ENCODE measurements at regions not wholly inside any gene's neighbourhood (a gene's known extent, or its start where the extent isn't known, plus 50 kb on each side); places are given as distances from the start of the nearest gene placed in this dataset.

DNA sequence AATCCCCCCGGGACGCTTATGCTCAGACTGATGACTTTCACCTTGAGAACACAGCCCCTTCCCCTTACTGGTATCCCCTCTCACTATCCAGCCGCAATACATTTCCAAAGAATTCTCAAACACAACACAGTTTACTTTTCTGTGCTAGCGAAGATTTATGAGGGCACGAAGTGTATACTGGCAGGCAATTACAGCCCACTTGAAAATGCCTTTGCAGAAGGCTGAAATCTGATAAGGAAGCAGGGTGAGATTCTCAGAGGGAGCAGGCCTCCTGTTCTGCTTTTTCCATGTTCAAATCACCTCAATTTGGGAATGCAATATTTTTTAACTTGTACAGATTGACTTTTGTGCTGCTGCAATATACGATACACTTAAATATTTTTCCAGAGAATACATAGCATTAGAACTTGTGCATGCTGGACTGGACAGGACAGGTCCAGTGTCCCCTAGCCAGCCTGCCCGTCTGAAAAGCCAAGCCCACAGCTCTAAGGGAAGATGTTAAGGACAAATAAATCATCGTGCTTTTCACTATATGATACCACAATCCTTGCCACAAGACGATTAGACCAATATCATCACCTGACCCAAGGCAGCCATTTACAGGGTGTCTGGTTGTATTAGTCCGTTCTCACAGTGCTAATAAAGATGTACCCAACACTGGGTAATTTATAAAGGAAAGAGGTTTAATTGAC, 262.1 kb downstream of the EPHA4 start:
- no peak for DNase-seq

DNA sequence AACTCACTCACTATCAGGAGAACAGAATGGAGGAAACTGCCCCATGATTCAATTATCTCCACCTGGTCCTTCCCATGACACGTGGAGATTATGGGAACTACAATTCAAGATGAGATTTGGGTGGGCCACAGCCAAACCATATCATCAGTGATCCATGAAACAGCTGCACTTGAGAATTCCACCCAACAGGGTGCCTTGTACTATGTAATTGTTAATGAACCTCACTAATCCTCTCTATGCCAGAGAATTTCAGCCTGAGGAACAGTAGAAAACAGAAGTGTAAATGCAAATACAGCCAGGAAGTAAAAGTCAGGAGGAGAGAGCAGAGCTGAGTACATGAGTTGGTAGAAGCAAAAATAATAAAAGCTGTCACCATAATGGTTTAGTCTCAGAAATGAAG, 261.4 kb downstream of the EPHA4 start:
- DNase-seq = no peak

DNA sequence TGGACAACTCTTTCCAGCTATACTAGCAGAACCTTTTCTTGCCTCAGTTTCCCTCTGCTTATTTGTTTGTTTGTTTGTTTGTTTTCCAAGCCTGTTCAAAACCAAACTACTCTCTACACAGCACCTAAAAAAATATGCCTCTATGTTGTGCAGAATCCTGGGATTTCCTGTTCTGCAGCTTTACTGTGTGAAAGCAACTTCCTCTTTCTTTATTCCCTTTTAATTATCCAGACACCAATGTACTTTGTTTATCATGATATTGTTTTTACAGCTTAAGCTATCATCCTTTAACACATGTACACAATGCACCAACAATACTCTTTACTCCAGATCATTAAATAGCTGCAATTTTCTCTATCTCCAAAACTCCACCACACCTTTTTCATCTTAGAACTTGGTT, 259.5 kb downstream of the EPHA4 start:
- DNase-seq = no peak

DNA sequence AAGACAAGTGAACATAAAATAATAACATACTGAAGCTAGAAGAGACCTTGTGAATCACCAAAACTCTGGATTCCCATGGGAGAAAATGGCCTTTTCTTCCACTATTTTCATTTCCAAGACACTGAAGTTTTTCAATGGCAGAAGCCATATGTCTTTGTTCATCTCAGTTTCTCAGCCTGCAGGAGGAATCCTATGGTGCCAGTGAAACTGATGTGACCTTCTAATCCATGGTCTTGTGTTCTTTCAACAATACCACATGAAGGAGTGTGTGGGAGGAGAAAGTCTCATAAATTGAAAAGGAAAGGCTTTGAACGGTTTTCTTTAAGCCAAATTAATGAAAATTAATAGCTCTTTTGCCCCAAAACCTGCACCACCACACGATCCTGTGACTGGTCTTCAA, 257.3 kb downstream of the EPHA4 start:
- no peak for DNase-seq

DNA sequence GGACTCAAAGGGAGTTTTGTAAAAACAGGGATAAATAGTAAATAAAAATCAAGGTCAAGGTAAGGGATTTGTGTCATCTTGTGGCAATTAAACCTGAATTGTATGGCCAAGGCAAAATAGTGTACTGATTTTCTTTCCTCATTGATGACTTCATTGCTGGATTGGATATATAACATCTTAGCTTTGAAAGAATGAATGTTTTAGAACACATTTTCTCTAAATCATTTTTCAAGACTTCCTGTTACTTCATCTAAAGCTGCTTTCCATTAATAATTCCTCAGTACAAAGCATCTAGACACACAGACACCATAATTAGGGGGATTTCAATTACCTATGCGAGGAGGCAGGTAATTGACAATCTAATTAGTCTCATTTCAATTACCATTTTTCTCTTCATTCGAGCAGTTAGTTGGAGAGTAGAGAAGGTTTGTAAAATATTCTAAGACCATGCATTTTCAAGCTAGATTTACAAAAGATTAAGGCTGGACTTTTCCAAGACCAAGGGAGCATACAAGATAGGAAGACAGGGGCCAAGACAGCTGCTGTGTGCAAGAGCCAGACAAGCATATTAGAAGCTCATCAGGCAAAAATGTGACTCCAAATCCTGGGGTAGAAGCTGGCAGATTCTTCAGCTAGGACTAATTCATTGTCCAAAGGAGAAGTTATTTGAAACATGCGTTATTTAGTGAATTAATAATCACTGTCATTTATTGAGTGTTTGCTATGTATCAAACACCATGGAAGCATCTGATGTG, 253.6 kb downstream of the EPHA4 start:
- no peak for DNase-seq

DNA sequence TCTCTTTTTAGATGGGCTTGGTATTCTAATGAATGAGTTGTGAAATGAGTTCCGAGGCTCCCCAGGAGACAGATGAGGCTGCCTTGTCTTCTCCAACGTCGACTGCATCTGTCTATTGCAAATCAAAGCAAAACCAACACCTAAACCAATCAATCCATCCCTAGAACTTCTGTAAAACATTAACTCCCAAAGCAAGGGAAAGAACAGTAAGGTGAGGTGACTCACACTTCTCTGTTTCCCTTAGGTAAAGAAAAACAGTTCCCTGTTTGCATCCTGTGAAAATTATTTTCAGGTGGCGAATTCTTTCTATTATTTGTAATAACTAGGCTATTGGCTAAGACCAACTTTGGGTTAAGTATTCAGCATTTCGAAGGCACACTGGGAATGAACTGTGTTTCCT, 249.4 kb downstream of the EPHA4 start:
- no peak for DNase-seq

DNA sequence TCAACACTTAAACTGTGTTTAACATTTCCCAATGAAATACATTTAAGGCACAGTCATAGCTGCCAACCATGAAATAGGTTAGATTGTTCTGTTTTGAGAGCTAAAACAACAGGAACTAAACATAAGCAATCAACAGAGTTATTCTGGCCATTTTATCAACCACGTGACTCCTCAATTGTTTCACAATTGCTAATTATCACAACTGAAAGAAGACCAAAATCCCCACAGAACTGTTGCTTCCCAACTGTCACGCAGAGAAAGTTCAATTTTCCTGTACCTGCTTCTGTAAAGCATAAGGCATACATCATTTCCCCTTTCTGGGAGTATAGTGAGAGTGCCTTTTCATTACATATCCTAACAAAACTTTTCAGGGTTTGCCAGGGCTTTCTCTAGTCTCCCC, 248.6 kb downstream of the EPHA4 start:
- DNase-seq = no peak

DNA sequence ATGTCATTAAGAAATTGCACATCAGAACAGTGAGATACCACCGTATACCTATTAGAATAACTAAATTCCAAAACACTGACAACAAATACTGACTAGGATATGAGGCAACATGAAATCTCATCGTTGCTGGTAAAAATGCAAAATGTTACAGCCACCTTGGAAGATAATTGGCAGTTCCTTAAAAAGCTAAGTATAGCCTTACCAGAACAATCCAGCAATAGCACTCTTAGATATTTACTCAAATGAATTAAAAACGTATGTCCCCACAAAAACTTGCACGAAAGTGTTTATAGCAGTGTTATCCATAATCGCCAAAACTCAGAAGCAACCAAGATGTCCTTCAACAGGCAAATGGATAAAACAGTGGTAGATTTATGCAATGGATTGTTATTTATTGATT, 241.7 kb downstream of the EPHA4 start:
- no peak for DNase-seq

DNA sequence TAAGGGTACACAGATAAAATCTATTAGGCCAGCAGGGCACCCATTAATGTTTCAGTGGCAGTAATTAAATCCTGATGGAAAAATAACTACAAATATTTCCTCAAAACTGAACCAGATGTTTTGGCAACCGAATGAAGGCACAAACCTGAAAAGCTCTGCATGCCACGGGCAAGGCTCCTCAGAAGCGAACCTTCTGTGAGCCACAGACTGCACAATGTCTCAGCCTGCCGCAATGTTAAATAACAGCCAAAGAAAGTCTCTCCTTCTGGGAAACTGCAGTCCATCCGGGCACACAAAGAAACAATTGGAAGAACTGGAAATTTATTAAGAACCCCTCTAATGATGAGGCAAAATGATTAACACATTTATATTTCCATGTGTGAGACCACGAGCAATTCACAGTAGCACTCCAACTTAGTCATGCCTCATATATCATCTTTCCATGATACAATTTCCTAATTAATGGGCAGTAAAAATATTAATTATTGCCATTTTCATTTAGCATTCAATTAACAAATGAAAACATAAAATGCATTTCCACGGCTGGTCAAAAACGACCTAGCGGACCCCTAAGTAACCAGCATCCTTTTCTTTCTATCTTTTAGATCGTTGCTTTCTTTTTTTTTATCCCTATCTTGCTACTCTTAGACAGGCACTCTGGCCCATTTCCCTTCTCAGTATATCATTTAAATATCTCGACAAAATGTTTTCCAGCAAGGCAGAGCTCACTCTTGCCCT, 237.5 kb downstream of the EPHA4 start:
- DNase-seq = no peak

DNA sequence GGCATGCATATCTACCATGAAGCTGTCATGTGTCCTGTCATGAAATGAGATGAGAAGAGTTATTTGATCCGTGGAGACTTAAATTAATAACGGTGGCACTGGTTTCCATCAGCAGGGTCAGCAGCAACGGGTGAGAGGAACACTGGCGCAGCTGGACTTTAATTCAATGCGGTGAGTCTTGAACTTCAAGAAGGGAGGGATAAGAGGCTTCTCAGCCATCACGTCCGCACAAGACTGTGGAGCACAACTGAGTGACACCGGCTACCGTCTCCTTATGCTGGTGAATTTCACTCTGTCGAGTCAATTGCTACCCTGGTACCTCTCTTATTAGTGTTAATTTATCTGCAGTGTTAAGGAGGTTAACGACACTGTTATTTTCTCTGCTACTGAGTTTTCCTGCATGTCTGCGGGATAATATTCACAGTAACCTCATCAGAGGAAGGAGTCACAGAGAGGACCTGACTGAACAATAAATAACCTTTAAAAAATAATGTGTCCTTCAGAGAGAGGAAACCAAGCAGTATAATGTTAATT, 236.8 kb downstream of the EPHA4 start:
- DNase-seq = no peak

DNA sequence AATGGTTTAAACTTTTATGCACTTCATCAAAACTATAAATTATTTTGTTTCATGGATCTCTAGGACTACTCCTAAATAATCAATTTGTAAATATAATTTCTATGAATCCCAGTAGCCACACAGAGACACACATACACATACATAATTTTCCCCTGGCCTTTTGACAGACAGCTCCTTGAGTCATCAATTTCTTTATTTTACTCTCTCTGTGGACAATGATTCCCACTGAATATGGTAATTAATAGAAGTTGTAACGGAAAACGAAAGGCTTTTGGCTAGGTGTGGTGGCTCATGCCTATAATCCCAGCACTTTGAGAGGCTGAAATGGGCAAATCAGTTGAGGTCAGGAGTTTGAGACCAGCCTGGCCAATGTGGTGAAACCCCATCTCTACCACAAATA, 235.1 kb downstream of the EPHA4 start:
- DNase-seq = no peak

DNA sequence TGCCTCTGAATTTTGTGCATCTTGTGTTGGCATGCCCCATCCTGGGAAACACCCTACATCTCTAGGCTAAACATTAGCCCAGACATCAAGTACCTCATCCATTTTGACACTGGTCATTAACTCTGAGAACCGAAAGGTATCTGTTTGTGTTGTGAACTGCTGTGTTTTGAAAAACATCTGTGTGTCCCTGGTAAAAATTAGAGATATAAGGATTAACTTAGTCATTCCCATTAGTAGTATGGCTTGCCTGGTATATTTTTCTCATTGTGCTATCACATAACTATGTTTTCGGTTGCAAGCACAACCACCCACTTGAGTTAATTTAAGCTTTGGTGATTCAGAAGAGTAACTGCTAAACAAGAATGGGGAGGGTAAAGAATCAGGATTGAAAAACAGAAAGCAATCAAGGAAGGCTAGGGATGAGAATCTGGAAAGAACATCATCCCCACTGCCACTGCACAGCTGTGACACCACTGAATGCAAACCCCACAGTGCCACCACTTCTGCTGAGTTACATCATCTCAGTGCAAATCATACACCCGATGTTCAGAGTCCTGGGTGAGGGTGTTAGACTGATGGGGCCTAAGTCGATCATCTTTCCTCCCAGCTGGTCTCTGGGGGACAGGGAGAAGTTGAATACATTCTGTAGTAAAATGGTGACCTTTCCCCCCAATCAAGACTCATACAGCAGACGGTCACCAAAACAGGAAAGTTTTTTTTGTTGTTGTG, 234.0 kb downstream of the EPHA4 start:
- DNase-seq = no peak

DNA sequence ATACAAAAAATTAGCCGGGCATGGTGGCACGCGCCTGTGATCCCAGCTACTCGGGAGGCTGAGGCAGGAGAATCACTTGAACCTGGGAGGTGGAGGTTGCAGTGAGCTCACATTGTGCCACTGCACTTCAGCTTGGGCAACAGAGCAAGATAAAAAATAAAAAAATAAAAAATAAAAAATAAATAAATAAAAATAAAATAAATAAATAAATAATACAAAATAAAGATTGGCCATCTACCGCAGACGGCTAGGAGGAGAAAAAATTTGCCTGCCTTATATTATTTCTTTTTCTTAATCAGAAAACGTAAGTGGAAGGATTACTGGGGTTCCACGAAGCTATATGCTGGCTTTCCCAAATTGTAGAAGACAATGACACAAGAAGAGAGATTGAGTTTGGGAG, 229.7 kb downstream of the EPHA4 start:
- DNase-seq = no peak

DNA sequence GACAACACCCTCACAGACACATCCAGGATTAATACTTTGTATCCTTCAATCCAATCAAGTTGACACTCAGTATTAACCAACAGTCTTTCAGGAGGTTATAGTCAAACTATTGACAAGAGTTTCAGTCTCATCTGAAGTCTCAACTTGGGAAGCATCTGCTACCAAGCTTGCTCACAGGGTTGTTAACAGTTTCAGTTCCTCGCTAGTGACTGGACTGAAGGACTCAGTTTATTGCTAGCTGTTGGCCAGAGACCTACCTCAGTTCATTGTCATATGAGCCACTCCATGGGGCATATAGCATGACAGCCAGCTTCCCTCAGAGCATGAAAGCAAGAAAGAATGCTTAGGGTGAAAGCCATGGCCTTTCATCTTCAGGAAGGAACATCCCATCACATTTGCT, 228.6 kb downstream of the EPHA4 start:
- DNase-seq = no peak

DNA sequence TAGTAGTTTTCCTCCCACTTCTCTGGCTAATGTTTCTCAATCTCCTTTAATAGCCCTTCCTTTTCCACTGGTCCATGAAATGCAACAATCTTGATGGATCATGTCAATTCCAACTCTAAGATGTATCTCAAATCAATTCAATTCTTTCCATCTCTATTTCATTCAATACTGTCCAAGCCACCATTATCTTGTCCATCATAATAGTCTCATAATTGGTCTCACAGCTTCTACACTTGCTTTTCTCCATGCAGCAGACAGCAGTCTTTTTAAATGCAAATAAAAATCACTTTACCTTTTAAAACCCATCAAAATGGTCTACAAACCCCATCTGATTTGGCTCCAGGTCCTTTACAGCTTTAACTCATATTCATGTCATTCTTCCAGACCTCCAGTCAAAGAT, 226.6 kb downstream of the EPHA4 start:
- DNase-seq = no peak

DNA sequence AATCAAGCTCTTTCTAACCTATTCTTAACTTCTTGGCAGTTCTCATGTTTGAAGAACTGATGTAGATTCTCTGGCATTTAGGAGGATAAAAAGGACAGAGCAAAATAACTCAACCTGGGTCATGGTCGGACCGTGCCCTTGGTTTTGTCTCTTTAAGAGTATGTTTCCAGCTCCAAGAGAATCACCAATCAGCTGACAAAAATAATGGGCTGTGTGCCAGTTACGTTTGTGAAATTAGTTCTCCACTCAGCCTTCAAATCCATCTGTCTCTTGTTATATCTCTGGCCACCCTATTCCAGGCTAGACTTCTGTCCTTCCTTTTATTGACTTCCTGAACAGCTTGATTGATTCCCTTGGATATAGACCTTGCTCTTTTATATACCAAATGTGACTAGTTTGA, 225.7 kb downstream of the EPHA4 start:
- DNase-seq = no peak

DNA sequence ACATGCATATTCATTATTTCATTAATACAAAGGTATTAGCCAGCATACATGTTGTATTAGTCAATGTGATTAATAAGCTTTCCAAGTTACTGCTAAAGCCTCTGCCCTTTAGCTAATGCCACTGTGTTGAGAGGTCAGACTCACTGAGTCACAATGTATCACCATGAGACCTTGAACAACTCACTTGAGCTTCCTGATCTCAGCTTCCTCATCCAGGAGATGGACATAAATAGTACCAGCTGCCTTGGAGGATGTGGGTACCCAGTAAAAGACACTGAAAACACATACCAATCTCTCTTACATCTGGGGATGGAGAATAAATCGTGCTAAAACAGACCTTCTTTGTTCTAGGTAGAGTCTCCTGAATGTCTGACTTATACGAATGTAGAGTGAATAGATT, 224.6 kb downstream of the EPHA4 start:
- DNase-seq = no peak

DNA sequence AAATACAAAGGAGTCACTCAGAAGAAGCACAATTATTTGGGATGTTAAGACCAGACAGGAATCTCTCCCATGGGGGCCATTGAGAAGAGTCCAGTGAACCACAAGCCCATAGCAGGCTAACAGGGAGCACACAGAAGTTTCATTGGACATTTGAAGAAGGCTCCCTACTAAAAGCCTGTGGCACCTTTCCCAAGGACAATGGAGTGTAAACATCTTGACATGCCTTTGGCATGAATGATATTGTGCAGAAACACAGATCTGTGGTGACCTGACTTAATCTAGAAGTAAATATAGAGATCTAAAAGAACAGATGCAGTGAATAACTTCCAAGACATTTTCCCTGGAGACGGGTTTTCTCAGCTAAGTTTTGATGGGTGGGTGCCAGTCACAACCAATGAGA, 221.5 kb downstream of the EPHA4 start:
- no peak for DNase-seq

DNA sequence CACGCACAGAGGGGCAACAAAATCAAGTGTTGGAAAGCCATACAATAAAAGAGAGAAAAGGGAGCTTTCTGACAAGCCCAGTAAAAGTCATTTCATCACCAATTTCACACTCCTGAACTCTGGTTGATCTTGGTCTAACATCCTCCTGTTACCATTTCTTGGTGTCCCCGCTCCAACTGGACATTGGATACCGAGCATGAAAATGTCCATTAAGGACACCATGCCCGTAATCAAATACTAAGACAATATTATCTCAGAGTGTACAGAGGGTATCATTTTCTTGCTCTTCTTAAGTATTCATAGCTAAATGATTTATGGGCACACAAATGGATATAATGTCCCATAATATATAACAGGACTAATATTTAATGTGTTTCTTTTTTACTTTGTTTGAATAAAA, 218.9 kb downstream of the EPHA4 start:
- no peak for DNase-seq

DNA sequence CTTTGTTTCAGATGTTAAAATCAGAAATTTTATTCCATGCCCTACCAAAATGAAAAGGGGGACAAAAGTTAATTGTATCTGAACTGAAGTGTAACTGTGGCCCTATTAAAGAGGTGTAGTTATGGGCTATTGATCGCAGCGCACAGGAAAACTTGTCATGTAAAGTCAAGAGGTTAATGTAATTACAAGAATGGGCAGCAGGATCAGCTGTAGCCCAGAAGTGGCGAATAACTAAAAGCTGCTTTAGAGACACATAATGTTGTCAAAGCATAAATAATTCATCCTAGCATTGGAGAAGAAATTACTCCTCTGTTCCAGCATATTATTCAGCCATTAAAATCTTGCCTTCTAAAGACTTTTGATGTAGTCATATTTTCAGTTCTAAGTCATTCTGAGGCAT, 211.8 kb downstream of the EPHA4 start:
- DNase-seq = no peak

DNA sequence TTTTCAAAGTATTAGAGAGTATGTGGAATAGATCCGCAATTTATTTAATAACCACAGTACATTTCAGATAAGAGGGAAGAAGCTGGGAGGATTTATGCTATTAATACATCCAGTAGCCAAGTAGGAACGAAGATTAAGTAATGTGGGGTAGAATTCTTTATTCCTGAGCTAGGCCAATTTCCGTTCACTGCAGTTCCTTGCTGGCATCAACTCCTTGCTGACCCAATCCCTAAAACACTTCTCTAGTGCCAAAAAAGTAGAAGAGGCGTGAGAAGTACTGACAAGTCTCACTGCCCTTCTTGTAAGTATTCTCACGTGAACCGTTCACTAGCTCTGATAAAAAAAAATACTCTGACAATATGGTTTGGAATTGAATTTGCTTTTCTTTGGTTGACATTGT, 211.4 kb downstream of the EPHA4 start:
- no peak for DNase-seq

DNA sequence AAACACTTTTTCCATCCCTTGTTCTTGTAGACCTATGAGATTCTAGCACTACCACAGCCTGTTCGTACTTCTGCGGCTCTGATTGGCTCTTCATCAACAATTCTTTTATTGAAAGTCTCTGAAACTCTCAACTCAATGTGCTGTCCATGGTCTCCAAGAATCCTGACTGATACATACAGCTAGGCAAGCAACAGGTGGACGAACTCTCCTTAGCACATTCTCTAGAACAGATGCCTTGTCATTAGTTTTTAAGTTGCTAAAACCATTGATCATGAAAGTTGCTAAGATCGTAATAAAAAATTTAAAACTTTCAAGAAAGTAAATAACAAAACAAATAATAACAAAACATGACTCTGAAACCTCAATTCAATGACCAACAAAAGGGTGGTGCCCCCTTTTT, 210.5 kb downstream of the EPHA4 start:
- DNase-seq = no peak
